HEK293 (cell line): ENCODE measurements at regions not wholly inside any gene's neighbourhood (a gene's known extent, or its start where the extent isn't known, plus 50 kb on each side); places are given as distances from the start of the nearest gene placed in this dataset.

Source experiments
- CTCF ChIA-PET: fragments of 350-600 bp; formaldehyde crosslinking; extraction: SDS; loops from one replicate; lab custom pipeline; 2021; ENCODE audit warnings: antibody characterized with exemption; lab: Yijun Ruan, JAX
- POLR2A ChIA-PET: fragments of 300-600 bp; formaldehyde crosslinking; extraction: SDS; loops from one replicate; lab custom pipeline; 2020; ENCODE audit warnings: antibody characterized with exemption, inconsistent platforms; lab: Yijun Ruan, JAX
- H3K27ac ChIP-seq: fragments of 200-500 bp; sonication (Bioruptor generic); 2 replicates; pipeline ENCODE4 v1.5.1; 2014; ENCODE audit warnings: low read depth, low read length, control low read depth, inconsistent platforms; ENCODE audit errors: extremely low read depth
- H3K36me3 ChIP-seq, 2 experiments: fragments of 200-500 bp in 1 of 2; sonication (Bioruptor generic) in 1 of 2; 1 replicate in 1 of 2; 2 replicates in 1 of 2; pipeline ENCODE4 v1.5.1; 2014 to 2017; ENCODE audit warnings: inconsistent platforms in 2 of 2, low read length in 2 of 2; ENCODE audit not compliant: control insufficient read depth in 2 of 2, insufficient read depth in 1 of 2
- H3K4me1 ChIP-seq: fragments of 200-500 bp; sonication (Bioruptor generic); 2 replicates; pipeline ENCODE4 v1.5.1; 2014; ENCODE audit warnings: mild to moderate bottlenecking, low read length, inconsistent platforms; ENCODE audit not compliant: control insufficient read depth, insufficient read depth
- H3K4me3 ChIP-seq: 2 replicates; pipeline ENCODE4 v1.5.1; 2011; ENCODE audit warnings: low read depth, mild to moderate bottlenecking, control low read depth, low read length, moderate library complexity
- H3K9me3 ChIP-seq: fragments of 200-500 bp; sonication (Bioruptor generic); 2 replicates; pipeline ENCODE4 v1.5.1; 2014; ENCODE audit warnings: low read depth, low read length, inconsistent platforms; ENCODE audit not compliant: control insufficient read depth, insufficient read depth
- BCL11A ChIP-seq: fragments of 450-650 bp; formaldehyde crosslinking; IDR thresholded peaks from 2 replicates; pipeline ENCODE4 v1.5.1; 2016; ENCODE audit warnings: low read depth, missing biosample characterization, missing genetic modification characterization
- GLI2 ChIP-seq: fragments of 450-650 bp; formaldehyde crosslinking; IDR thresholded peaks from 2 replicates; pipeline ENCODE4; 2017; ENCODE audit warnings: missing biosample characterization, missing genetic modification characterization, low read depth, borderline replicate concordance
- HOXC10 ChIP-seq: sonication (generic); formaldehyde crosslinking; IDR thresholded peaks from 2 replicates; pipeline ENCODE4 v1.8.1; 2023; ENCODE audit warnings: mild to moderate bottlenecking, missing genetic modification reagents
- KLF1 ChIP-seq: fragments of 450-650 bp; formaldehyde crosslinking; IDR thresholded peaks from 2 replicates; pipeline ENCODE4 v1.5.1; 2016; ENCODE audit warnings: missing biosample characterization, missing genetic modification characterization
- KLF7 ChIP-seq: fragments of 450-650 bp; formaldehyde crosslinking; IDR thresholded peaks from 2 replicates; pipeline ENCODE4 v1.5.1; 2016; ENCODE audit warnings: missing biosample characterization, missing genetic modification characterization, borderline replicate concordance
- KLF8 ChIP-seq: fragments of 450-650 bp; formaldehyde crosslinking; IDR thresholded peaks from 2 replicates; pipeline ENCODE4 v1.5.1; 2016; ENCODE audit warnings: missing biosample characterization, missing genetic modification characterization
- KLF9 ChIP-seq: fragments of 450-650 bp; formaldehyde crosslinking; IDR thresholded peaks from 2 replicates; pipeline ENCODE4 v1.5.1; 2016; ENCODE audit warnings: missing biosample characterization, missing genetic modification characterization, low read depth
- REPIN1 ChIP-seq: fragments of 450-650 bp; formaldehyde crosslinking; IDR thresholded peaks from 2 replicates; pipeline ENCODE4 v1.5.1; 2017; ENCODE audit warnings: missing biosample characterization, missing genetic modification characterization, low read depth
- SALL2 ChIP-seq: fragments of 450-650 bp; formaldehyde crosslinking; IDR thresholded peaks from 2 replicates; pipeline ENCODE4 v1.5.0; 2017; ENCODE audit warnings: missing biosample characterization, mild to moderate bottlenecking, missing genetic modification characterization, borderline replicate concordance
- YY2 ChIP-seq: fragments of 450-650 bp; formaldehyde crosslinking; IDR thresholded peaks from 2 replicates; pipeline ENCODE4 v1.5.1; 2016; ENCODE audit warnings: missing biosample characterization, missing genetic modification characterization
- ZBTB20 ChIP-seq: fragments of 450-650 bp; formaldehyde crosslinking; IDR thresholded peaks from 2 replicates; pipeline ENCODE4 v1.5.1; 2016; ENCODE audit warnings: missing biosample characterization, missing genetic modification characterization
- ZNF350 ChIP-seq: fragments of 450-650 bp; formaldehyde crosslinking; IDR thresholded peaks from 2 replicates; pipeline ENCODE4 v1.5.0; 2017; ENCODE audit warnings: missing biosample characterization, mild to moderate bottlenecking, missing genetic modification characterization
- ZNF366 ChIP-seq: fragments of 450-650 bp; formaldehyde crosslinking; conservative IDR thresholded peaks from 2 replicates; pipeline ENCODE4 v1.5.1; 2016; ENCODE audit warnings: missing biosample characterization, missing genetic modification characterization
- ZNF626 ChIP-seq: fragments of 450-650 bp; sonication (Bioruptor Pico); formaldehyde crosslinking; IDR thresholded peaks from 2 replicates; pipeline ENCODE4 v1.5.1; 2018; ENCODE audit warnings: missing biosample characterization, missing genetic modification characterization, inconsistent platforms
- TF ChIP-seq, protein P1 (sequence below): fragments of 450-650 bp; formaldehyde crosslinking; IDR thresholded peaks from 2 replicates; pipeline ENCODE4 v1.5.1; 2016; ENCODE audit warnings: missing biosample characterization, missing genetic modification characterization
- TF ChIP-seq, protein P2 (sequence below): fragments of 450-650 bp; formaldehyde crosslinking; IDR thresholded peaks from 2 replicates; pipeline ENCODE4 v1.5.1; 2016; ENCODE audit warnings: missing biosample characterization, missing genetic modification characterization
- TF ChIP-seq, protein P3 (sequence below): fragments of 450-650 bp; formaldehyde crosslinking; IDR thresholded peaks from 2 replicates; pipeline ENCODE4 v1.5.1; 2017; ENCODE audit warnings: missing biosample characterization, missing genetic modification characterization
- TF ChIP-seq, protein P4 (sequence below): fragments of 450-650 bp; formaldehyde crosslinking; conservative IDR thresholded peaks from 2 replicates; pipeline ENCODE4 v1.5.1; 2016; ENCODE audit warnings: low read depth, missing biosample characterization, missing genetic modification characterization

DNA sequence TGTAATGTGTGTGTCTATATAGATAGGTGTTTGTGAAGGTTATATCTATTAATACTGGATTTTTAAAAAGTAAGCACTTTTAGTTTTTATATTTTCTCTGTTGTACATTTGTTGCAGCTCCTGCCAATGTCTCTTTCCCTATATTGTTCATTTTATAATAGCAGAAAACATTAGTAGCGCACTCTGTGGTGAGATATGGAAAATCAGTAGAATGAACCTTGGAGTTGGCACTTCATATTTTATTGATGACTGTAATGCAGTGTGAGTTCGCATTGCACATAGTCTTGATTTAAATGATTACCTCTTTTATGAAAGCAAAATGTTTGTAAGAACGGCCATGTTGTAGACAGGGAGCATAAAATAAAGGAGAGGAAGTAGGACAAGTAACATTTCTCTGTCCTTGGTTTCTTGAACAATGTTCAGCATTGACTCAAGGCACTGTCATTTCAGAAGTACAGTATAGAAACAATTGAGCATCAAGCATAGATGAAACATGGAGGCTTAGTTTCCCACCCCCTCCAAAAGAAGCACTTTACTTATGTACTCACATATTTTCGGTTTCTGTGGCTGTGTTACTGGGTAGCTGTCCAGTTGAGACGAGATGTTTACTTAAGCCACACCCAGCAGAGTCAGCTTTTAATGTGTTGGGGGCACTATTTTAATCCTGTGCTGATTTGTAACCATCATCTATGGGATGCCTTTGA, 74.0 kb downstream of the TANC2 start:
- TF ChIP-seq ZNF626 = no peak
- 0 out of 2 replicates have a peak, but pooled peaks have one; percentile 33 for TF ChIP-seq KLF9 (tag by site-specific recombination)
- TF ChIP-seq KLF1 = peak; percentile 63
- peak; percentile 25; the same call in 1 of the 2 replicates for TF ChIP-seq KLF7 (tag by site-specific recombination)
- TF ChIP-seq, protein P1, sequence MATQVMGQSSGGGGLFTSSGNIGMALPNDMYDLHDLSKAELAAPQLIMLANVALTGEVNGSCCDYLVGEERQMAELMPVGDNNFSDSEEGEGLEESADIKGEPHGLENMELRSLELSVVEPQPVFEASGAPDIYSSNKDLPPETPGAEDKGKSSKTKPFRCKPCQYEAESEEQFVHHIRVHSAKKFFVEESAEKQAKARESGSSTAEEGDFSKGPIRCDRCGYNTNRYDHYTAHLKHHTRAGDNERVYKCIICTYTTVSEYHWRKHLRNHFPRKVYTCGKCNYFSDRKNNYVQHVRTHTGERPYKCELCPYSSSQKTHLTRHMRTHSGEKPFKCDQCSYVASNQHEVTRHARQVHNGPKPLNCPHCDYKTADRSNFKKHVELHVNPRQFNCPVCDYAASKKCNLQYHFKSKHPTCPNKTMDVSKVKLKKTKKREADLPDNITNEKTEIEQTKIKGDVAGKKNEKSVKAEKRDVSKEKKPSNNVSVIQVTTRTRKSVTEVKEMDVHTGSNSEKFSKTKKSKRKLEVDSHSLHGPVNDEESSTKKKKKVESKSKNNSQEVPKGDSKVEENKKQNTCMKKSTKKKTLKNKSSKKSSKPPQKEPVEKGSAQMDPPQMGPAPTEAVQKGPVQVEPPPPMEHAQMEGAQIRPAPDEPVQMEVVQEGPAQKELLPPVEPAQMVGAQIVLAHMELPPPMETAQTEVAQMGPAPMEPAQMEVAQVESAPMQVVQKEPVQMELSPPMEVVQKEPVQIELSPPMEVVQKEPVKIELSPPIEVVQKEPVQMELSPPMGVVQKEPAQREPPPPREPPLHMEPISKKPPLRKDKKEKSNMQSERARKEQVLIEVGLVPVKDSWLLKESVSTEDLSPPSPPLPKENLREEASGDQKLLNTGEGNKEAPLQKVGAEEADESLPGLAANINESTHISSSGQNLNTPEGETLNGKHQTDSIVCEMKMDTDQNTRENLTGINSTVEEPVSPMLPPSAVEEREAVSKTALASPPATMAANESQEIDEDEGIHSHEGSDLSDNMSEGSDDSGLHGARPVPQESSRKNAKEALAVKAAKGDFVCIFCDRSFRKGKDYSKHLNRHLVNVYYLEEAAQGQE (tag by site-specific recombination) = peak; percentile 73
- TF ChIP-seq, protein P2, sequence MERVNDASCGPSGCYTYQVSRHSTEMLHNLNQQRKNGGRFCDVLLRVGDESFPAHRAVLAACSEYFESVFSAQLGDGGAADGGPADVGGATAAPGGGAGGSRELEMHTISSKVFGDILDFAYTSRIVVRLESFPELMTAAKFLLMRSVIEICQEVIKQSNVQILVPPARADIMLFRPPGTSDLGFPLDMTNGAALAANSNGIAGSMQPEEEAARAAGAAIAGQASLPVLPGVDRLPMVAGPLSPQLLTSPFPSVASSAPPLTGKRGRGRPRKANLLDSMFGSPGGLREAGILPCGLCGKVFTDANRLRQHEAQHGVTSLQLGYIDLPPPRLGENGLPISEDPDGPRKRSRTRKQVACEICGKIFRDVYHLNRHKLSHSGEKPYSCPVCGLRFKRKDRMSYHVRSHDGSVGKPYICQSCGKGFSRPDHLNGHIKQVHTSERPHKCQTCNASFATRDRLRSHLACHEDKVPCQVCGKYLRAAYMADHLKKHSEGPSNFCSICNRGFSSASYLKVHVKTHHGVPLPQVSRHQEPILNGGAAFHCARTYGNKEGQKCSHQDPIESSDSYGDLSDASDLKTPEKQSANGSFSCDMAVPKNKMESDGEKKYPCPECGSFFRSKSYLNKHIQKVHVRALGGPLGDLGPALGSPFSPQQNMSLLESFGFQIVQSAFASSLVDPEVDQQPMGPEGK (tag by site-specific recombination) = peak; percentile 37
- TF ChIP-seq, protein P3, sequence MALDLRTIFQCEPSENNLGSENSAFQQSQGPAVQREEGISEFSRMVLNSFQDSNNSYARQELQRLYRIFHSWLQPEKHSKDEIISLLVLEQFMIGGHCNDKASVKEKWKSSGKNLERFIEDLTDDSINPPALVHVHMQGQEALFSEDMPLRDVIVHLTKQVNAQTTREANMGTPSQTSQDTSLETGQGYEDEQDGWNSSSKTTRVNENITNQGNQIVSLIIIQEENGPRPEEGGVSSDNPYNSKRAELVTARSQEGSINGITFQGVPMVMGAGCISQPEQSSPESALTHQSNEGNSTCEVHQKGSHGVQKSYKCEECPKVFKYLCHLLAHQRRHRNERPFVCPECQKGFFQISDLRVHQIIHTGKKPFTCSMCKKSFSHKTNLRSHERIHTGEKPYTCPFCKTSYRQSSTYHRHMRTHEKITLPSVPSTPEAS (tag by site-specific recombination) = no peak
- no peak for TF ChIP-seq GLI2
- TF ChIP-seq ZNF366 (tag by site-specific recombination) = no peak
- 0 out of 2 replicates have a peak, but pooled peaks have one; percentile 22 for TF ChIP-seq KLF8 (tag by site-specific recombination)
- TF ChIP-seq ZBTB20 (tag by site-specific recombination) = peak; percentile 20; the same call in 1 of the 2 replicates
- H3K27ac ChIP-seq = no peak overlapping the region
- peaks cover 45% of the 10 kb centered on the region for H3K4me1 ChIP-seq
- H3K36me3 ChIP-seq = no peaks in the 10 kb centered on the region
- no peaks in the 10 kb centered on the region for H3K9me3 ChIP-seq
- H3K4me3 ChIP-seq = no peak overlapping the region
- CTCF ChIA-PET = interaction anchor here (0.7 to 1.3 kb wide), 3 partner anchors 12 to 200 kb away, joined by 3 read pairs; no protein-coding TSS in a partner anchor
- POLR2A ChIA-PET = interaction anchor here (0.7 kb wide), 1 partner anchor 177 kb away, joined by 4 read pairs; no protein-coding TSS in a partner anchor

DNA sequence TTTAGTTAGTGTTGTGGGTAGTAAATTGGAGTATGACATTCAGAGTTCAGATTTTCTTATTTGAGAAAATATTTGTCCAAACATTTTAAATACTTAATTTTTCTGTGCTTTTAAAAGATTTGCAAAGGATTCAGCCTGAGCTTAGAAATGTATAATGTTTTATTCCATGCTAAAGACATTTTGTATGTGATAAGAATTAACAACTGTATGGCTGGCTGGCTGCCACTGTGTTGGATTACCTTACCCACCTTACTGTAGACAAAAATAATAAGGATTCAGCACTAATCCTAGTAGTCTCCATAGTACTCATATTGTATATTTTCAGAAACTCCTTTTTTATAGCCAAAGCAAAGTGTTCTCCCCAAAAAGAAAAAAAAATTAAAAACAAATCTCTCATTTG, 74.8 kb downstream of the TANC2 start:
- Histone ChIP-seq H3K4me1 (peaks cover 45% of the 10 kb centered on the region), H3K9me3 (no peaks in the 10 kb centered on the region), H3K36me3 (no peaks in the 10 kb centered on the region), H3K27ac (no peak overlapping the region), H3K4me3 (no peak overlapping the region)
- CTCF ChIA-PET = interaction anchor here (0.8 to 1.3 kb wide), 5 partner anchors 11 to 201 kb away, joined by 3 to 5 read pairs (median 3); no protein-coding TSS in a partner anchor
- TF ChIP-seq BCL11A (tag by site-specific recombination) (no peak), REPIN1 (tag by site-specific recombination) (no peak), ZNF350 (tag by site-specific recombination) (no peak), YY2 (no peak), HOXC10 (no peak), SALL2 (tag by site-specific recombination) (no peak)
- TF ChIP-seq, protein P4, sequence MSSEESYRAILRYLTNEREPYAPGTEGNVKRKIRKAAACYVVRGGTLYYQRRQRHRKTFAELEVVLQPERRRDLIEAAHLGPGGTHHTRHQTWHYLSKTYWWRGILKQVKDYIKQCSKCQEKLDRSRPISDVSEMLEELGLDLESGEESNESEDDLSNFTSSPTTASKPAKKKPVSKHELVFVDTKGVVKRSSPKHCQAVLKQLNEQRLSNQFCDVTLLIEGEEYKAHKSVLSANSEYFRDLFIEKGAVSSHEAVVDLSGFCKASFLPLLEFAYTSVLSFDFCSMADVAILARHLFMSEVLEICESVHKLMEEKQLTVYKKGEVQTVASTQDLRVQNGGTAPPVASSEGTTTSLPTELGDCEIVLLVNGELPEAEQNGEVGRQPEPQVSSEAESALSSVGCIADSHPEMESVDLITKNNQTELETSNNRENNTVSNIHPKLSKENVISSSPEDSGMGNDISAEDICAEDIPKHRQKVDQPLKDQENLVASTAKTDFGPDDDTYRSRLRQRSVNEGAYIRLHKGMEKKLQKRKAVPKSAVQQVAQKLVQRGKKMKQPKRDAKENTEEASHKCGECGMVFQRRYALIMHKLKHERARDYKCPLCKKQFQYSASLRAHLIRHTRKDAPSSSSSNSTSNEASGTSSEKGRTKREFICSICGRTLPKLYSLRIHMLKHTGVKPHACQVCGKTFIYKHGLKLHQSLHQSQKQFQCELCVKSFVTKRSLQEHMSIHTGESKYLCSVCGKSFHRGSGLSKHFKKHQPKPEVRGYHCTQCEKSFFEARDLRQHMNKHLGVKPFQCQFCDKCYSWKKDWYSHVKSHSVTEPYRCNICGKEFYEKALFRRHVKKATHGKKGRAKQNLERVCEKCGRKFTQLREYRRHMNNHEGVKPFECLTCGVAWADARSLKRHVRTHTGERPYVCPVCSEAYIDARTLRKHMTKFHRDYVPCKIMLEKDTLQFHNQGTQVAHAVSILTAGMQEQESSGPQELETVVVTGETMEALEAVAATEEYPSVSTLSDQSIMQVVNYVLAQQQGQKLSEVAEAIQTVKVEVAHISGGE = no peak
- TF ChIP-seq, protein P3 (tag by site-specific recombination) = no peak
- POLR2A ChIA-PET = interaction anchor here (0.7 kb wide), 1 partner anchor 176 kb away, joined by 4 read pairs; no protein-coding TSS in a partner anchor
